WTC11 (cell line): ENCODE measurements at regions not wholly inside any gene's neighbourhood (a gene's known extent, or its start where the extent isn't known, plus 50 kb on each side); places are given as distances from the start of the nearest gene placed in this dataset.

Experiments used
- ATF6 ChIP-seq: sonication (generic); formaldehyde crosslinking; IDR thresholded peaks from 2 replicates; pipeline ENCODE4 v1.8.1; 2023; ENCODE audit warnings: mild to moderate bottlenecking, missing genetic modification reagents
- CTCF ChIP-seq: fragments of 200-600 bp; IDR thresholded peaks from 2 replicates; pipeline ENCODE4 v1.8.0; 2022; ENCODE audit warnings: antibody characterized with exemption
- NFYB ChIP-seq: sonication (generic); formaldehyde crosslinking; conservative IDR thresholded peaks from 2 replicates; pipeline ENCODE4 v1.8.0; 2022; ENCODE audit warnings: low read depth, missing genetic modification reagents
- SMAD4 ChIP-seq: sonication (generic); formaldehyde crosslinking; IDR thresholded peaks from 2 replicates; pipeline ENCODE4 v1.8.0; 2022; ENCODE audit warnings: mild to moderate bottlenecking, missing genetic modification reagents
- SP1 ChIP-seq: sonication (generic); formaldehyde crosslinking; conservative IDR thresholded peaks from 2 replicates; pipeline ENCODE4 v1.8.1; 2022; ENCODE audit warnings: missing genetic modification reagents
- TCF7 ChIP-seq: sonication (generic); formaldehyde crosslinking; IDR thresholded peaks from 2 replicates; pipeline ENCODE4 v1.8.0; 2022; ENCODE audit warnings: mild to moderate bottlenecking, low read depth, missing genetic modification reagents, moderate library complexity
- USF2 ChIP-seq: sonication (generic); formaldehyde crosslinking; IDR thresholded peaks from 2 replicates; pipeline ENCODE4 v1.8.1; 2023; ENCODE audit warnings: mild to moderate bottlenecking, missing genetic modification reagents, moderate library complexity
- ZBTB43 ChIP-seq: sonication (generic); formaldehyde crosslinking; IDR thresholded peaks from 2 replicates; pipeline ENCODE4 v1.8.1; 2023; ENCODE audit warnings: mild to moderate bottlenecking, missing genetic modification reagents
- ZNF281 ChIP-seq: sonication (generic); formaldehyde crosslinking; IDR thresholded peaks from 2 replicates; pipeline ENCODE4 v1.8.0; 2023; ENCODE audit warnings: mild to moderate bottlenecking, missing genetic modification reagents
- ZNF423 ChIP-seq: fragments of 250-450 bp; sonication (Bioruptor Pico); IDR thresholded peaks from 2 replicates; pipeline ENCODE4 v2.1.2; 2022; ENCODE audit warnings: mild to moderate bottlenecking, moderate library complexity
- ZSCAN18 ChIP-seq: fragments of 250-450 bp; sonication (Bioruptor Pico); IDR thresholded peaks from 2 replicates; pipeline ENCODE4 v2.1.2; 2022; ENCODE audit warnings: mild to moderate bottlenecking, moderate library complexity

- no peak for TF ChIP-seq CTCF
- no peak for TF ChIP-seq ZNF423 (CRISPR knock-in tag)
- TF ChIP-seq ZSCAN18 (CRISPR knock-in tag): no peak
- TF ChIP-seq SP1: no peak
- no peak for TF ChIP-seq TCF7
- no peak for TF ChIP-seq NFYB (CRISPR knock-in tag)
- no peak for TF ChIP-seq ATF6 (CRISPR knock-in tag)
- TF ChIP-seq USF2 (CRISPR knock-in tag): no peak
- TF ChIP-seq SMAD4 (CRISPR knock-in tag): no peak
- TF ChIP-seq ZNF281 (CRISPR knock-in tag): no peak
- TF ChIP-seq ZBTB43 (CRISPR knock-in tag): no peak
Measured at GRCh38 chr11:15336021-15336420, 221.3 kb downstream of the INSC start.
